Midbrain (tissue), 1 donor: ENCODE measurements at regions not wholly inside any gene's neighbourhood (a gene's known extent, or its start where the extent isn't known, plus 50 kb on each side); places are given as distances from the start of the nearest gene placed in this dataset.
"Not testable (repeated sequence)": the region's sequence is repeated elsewhere in the genome, so short reads cannot be mapped to it uniquely, and the experiment has no call there.

Source experiments
- DNase-seq: peaks from one replicate; lab custom pipeline; 2025; lab: John Stamatoyannopoulos, UW

DNA sequence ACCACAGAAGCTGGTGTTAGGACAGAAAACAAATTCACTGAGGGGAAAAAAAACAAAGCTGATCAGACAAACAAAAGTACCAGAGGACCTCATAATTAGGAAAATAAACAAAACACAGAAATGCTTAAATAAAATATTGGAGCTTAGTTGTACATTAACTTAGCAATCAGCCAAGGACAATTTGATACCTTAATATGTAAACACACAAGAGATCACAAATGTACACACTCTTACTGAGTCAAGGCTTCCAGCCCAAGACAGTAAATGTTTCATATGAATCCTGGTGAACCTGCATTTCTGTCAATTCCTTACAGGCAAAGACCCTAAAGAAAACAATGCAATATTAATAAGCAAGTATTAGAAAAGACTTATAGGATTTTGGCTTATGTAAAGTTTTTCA lies 62.0 kb upstream of the SPTLC3 start:
- DNase-seq: no peak

DNA sequence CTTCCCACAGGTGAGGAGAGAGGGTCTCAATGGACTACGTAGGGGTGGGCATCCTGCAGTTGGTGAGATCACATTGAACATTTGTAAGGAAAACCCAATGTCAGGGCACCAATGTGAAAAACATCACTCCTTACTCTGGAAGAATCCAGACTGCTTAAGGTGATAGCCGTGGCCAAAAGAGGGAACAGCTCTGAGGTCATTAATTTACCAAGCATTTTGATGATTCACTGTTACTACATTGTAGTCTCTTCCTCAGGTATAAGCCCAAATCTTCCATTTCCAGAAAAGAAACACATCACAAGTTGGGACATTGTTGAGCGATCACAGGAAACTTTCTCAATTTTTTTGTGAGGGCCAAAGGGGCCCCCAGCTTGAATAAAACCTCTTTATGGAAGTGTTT lies 61.1 kb upstream of the SPTLC3 start:
- DNase-seq: no peak

DNA sequence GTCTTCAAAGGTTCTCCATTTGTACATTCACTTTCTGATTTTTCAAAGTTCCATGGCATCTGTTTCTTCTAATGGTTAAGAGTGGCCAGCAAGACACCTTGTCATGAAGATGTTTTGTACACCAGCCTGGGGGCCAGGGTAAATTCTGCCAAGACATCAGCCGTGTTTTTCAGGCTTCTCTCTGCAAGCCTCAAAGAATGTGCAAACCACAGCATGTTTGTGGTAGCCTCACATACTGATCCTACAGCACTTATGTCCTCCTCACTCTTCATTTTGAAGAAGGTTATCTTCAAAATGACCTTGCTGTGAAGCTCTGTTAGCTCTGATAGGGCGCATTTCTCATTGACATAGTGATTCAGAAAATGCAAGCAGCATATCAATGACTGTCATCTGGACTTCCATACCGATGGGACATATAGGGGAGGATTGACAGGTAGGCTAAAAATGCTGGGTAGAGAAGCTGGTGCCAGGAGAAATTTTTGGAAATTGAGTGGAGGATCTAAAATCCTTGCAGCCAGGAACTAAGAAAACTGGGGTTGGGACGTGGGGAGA lies 59.3 kb upstream of the SPTLC3 start:
- no peak for DNase-seq

DNA sequence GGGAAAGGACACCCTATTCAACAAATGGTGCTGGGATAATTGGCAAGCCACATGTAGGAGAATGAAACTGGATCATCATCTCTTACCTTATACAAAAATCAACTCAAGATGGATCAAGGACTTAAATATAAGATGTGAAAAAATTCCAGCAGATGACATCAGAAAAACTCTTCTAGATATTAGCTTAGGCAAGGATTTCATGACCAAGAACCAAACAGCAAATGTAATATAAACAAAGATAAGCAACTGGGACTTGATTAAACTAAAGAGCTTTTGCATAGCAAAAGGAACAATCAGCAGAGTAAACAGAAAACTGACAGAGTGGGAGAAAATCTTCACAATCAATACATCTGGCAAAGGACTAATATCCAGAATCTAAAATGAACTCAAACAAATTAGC lies 54.5 kb upstream of the SPTLC3 start:
- DNase-seq: not testable (repeated sequence)

DNA sequence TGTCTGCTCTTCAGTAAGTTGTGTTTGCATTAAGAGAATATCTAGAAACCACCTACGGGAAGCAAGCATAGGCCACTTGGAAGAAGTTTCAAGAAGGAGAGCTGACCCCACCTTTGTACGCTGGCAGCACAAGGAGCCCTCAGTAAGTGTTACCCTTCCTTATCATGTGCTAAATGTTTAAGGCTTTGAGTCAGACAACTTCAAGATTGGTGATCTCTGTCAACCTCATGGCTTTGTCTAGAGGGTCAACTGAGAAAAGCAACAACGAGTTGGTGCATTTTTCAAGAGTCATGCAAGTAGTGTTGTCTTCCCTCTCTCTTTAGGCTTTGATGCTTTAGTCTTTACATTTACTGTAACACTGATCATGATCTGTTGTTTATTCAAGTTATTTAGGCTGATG lies 53.2 kb upstream of the SPTLC3 start:
- DNase-seq: no peak

DNA sequence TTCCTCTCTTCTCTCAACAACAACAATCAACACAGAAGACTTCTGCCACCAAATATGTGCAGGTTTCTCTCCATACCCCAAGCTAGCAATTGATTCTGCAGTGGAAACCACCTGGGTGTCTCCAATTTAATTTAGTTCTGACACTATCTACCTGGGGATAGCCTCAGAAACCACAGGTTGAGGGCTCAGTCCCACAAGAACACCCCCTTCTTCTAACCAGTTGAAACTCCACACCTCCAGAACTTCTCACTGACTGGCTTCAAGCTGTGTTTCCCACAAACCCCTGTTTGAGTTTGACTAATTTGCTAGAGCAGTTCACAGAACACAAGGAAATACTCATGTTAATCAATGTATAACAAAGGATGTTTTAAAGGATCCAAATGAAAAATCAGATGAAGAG lies 52.5 kb upstream of the SPTLC3 start:
- DNase-seq: no peak

DNA sequence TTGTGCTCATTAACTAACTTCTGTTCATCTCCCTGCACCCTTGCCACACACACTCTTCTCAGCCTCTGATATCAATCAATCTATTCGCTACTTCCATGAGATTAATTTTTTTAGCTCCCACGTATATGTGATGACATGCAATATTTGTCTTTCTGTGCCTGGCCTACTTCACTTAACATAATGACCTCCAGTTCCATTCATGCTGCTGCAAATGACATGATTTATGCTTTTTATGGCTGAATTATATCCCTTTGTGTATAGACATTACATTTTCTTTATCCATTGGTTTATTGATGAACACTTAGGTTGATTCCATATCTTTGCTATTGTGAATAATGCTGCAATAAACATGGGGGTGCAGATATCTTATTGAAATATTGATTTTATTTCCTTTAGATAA lies 50.8 kb upstream of the SPTLC3 start:
- DNase-seq: no peak
